Suprapubic skin (tissue), 4 donors: ENCODE measurements at regions not wholly inside any gene's neighbourhood (a gene's known extent, or its start where the extent isn't known, plus 50 kb on each side); places are given as distances from the start of the nearest gene placed in this dataset.
"Not testable (repeated sequence)": the region's sequence is repeated elsewhere in the genome, so short reads cannot be mapped to it uniquely, and the experiment has no call there.

Experiments
- DNase-seq, 2 donors: peaks; one replicate each; pipeline ENCODE4 v3.0.0-alpha.2; 2019; ENCODE audit warnings: low spot score in 2 of 2
- H3K27ac ChIP-seq: fragments of 200-600 bp; sonication (generic); one replicate; pipeline ENCODE4 v1.5.1; 2019
- H3K27me3 ChIP-seq: fragments of 200-600 bp; sonication (generic); one replicate; pipeline ENCODE4 v1.5.1; 2019
- H3K36me3 ChIP-seq: fragments of 200-600 bp; sonication (generic); one replicate; pipeline ENCODE4 v1.5.1; 2019
- H3K4me1 ChIP-seq: fragments of 200-600 bp; sonication (generic); one replicate; pipeline ENCODE4 v1.5.1; 2019
- H3K4me3 ChIP-seq: fragments of 200-600 bp; sonication (generic); one replicate; pipeline ENCODE4 v1.5.1; 2019; ENCODE audit warnings: mild to moderate bottlenecking
- H3K9me3 ChIP-seq: fragments of 200-600 bp; sonication (generic); one replicate; pipeline ENCODE4 v1.5.1; 2019
- EP300 ChIP-seq: sonication (generic); formaldehyde crosslinking; IDR thresholded peaks from one replicate; pipeline ENCODE4 v1.6.1; 2017; ENCODE audit warnings: antibody characterized with exemption
- POLR2A ChIP-seq, 2 donors: fragments of 450-650 bp; IDR thresholded peaks; one replicate each; pipeline ENCODE4 v1.6.1; 2017; ENCODE audit warnings: antibody characterized with exemption in 2 of 2, mild to moderate bottlenecking in 2 of 2, moderate library complexity in 2 of 2
- POLR2AphosphoS5 ChIP-seq, 3 donors: sonication (generic); formaldehyde crosslinking; IDR thresholded peaks; one replicate each; pipeline ENCODE4 v1.6.1; 2017; ENCODE audit warnings: antibody characterized with exemption in 3 of 3
- WGBS: methylation state at CpG from one replicate; pipeline ENCODE4 v1.1.5; 2018; 5-methylcytosine and 5-hydroxymethylcytosine counted together
- TF ChIP-seq, protein P1 (sequence below), 2 donors: fragments of 200-600 bp in 1 of 2; fragments of 450-650 bp in 1 of 2; sonication (generic) in 1 of 2; IDR thresholded peaks; one replicate each; pipeline ENCODE4 v1.5.1; 2016 to 2019; ENCODE audit warnings: antibody characterized with exemption in 2 of 2, mild to moderate bottlenecking in 1 of 2, moderate library complexity in 1 of 2

DNA sequence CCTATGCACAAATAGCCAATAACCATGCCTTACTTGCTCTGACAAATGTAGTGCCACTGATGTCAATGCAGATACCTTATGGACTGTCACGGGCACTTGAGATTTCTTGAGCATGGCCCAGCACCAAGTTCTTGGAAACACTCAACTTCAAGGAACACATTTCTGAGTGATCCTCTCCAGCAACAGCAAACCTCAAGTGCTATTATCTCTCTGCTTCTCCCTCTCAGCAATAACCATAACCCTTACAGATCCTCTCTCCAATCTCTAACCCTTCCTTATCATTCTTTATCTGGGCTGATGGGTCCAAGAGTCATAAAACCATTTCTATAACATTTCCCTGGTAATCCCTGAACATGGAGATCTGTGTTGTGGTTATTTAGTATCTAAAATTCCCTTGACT lies 266.9 kb upstream of the STXBP5 start:
- H3K36me3 ChIP-seq: no peaks in the 10 kb centered on the region
- no peaks in the 10 kb centered on the region for H3K9me3 ChIP-seq
- H3K4me3 ChIP-seq: no peak overlapping the region
- 92% methylated on average over 1 of the region's 1 CpG for WGBS
- no peaks in the 10 kb centered on the region for H3K27me3 ChIP-seq
- no peak overlapping the region for H3K27ac ChIP-seq
- H3K4me1 ChIP-seq: no peaks in the 10 kb centered on the region
- DNase-seq: no peak
- TF ChIP-seq POLR2AphosphoS5 (IDR thresholded peaks at IDR 0.05) (no peak), EP300 (no peak), POLR2A (IDR thresholded peaks at IDR 0.05) (no peak)
- TF ChIP-seq, protein P1, sequence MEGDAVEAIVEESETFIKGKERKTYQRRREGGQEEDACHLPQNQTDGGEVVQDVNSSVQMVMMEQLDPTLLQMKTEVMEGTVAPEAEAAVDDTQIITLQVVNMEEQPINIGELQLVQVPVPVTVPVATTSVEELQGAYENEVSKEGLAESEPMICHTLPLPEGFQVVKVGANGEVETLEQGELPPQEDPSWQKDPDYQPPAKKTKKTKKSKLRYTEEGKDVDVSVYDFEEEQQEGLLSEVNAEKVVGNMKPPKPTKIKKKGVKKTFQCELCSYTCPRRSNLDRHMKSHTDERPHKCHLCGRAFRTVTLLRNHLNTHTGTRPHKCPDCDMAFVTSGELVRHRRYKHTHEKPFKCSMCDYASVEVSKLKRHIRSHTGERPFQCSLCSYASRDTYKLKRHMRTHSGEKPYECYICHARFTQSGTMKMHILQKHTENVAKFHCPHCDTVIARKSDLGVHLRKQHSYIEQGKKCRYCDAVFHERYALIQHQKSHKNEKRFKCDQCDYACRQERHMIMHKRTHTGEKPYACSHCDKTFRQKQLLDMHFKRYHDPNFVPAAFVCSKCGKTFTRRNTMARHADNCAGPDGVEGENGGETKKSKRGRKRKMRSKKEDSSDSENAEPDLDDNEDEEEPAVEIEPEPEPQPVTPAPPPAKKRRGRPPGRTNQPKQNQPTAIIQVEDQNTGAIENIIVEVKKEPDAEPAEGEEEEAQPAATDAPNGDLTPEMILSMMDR (IDR thresholded peaks at IDR 0.05): no peak

GRCh38 chr6:146938266-146938665 lies 266.0 kb upstream of the STXBP5 start:
- WGBS: 50% methylated on average over 1 of the region's 1 CpG
- no peak overlapping the region for H3K27ac ChIP-seq
- no peaks in the 10 kb centered on the region for H3K9me3 ChIP-seq
- no peaks in the 10 kb centered on the region for H3K36me3 ChIP-seq
- no peaks in the 10 kb centered on the region for H3K4me1 ChIP-seq
- no peak overlapping the region for H3K4me3 ChIP-seq
- no peaks in the 10 kb centered on the region for H3K27me3 ChIP-seq
- no peak for DNase-seq
- no peak for TF ChIP-seq POLR2A (IDR thresholded peaks at IDR 0.05)
- no peak for TF ChIP-seq POLR2AphosphoS5 (IDR thresholded peaks at IDR 0.05)
- TF ChIP-seq, protein P1 (IDR thresholded peaks at IDR 0.05): no peak

DNA sequence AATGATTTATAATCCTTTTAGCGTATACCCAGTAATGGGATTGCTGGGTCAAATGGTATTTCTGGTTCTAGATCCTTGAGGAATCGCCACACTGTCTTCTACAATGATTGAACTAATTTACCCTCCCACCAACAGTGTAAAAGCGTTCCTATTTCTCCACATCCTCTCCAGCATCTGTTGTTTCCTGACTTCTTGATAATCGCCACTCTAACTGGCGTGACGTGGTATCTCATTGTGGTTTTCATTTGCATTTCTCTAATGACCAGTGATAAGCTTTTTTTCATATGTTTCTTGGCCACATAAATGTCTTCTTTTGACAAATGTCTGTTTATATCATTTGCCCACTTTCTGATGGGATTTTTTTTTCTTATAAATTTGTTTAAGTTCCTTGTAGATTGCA lies 264.8 kb upstream of the STXBP5 start:
- H3K9me3 ChIP-seq, H3K4me3 ChIP-seq, H3K27me3 ChIP-seq, H3K27ac ChIP-seq, H3K4me1 ChIP-seq, DNase-seq, H3K36me3 ChIP-seq: not testable (repeated sequence)
- WGBS: 84% methylated on average over 6 of the region's 6 CpGs

- no peak for DNase-seq
- no peak overlapping the region for H3K27ac ChIP-seq
- H3K27me3 ChIP-seq: no peaks in the 10 kb centered on the region
- no peaks in the 10 kb centered on the region for H3K36me3 ChIP-seq
- TF ChIP-seq POLR2AphosphoS5 (IDR thresholded peaks at IDR 0.05): no peak
- no peak for TF ChIP-seq POLR2A (IDR thresholded peaks at IDR 0.05)
- TF ChIP-seq, protein P1 (IDR thresholded peaks at IDR 0.05): no peak
- TF ChIP-seq EP300: no peak
- 85% methylated on average over 4 of the region's 4 CpGs for WGBS
- no peaks in the 10 kb centered on the region for H3K4me1 ChIP-seq
- no peaks in the 10 kb centered on the region for H3K9me3 ChIP-seq
- H3K4me3 ChIP-seq: no peak overlapping the region
These were observed 260.6 kb upstream of the STXBP5 start for GRCh38 chr6:146943664-146944063.

DNA sequence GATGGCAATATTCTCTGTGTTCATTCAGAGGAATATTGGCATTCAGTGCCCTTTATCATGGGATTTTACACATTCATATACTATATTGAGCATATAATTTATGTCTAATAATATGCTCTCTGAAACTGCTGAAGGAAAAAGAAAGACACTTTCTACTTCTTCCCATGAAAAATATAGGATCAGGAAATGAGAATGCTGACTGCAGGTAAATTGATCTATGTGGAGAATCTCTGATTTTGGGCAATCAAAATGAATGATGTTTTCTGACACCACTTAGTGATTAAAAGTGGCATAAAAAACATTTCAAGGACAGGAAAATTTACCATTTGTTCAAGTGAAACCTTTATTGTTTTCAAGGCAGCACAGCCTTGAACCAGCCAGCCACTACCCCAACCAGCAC lies 260.1 kb upstream of the STXBP5 start:
- no peak for DNase-seq

DNA sequence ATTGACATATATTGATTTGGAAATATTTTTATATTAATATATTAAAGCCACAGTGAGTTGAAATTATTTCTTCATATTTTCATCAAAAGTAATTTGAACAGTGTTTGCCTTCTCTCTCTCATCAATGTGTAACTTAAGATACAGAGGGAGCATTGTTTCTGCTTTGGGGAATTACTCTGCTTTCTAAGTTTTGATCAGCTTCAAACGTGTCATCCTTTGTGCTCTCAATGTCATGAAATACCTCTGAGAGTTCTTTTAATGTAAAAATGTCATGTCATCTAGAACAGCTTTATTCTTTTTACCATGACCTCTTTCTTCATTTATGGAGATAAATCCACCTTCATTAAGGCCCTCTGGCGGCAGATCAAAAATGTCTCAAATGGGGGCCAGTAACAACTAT lies 259.4 kb upstream of the STXBP5 start:
- Histone ChIP-seq H3K4me1 (no peaks in the 10 kb centered on the region), H3K4me3 (no peak overlapping the region), H3K36me3 (no peaks in the 10 kb centered on the region), H3K27me3 (no peaks in the 10 kb centered on the region), H3K27ac (no peak overlapping the region), H3K9me3 (no peaks in the 10 kb centered on the region)
- WGBS: 71% methylated on average over 2 of the region's 2 CpGs
- DNase-seq: no peak
- no peak for TF ChIP-seq EP300
- TF ChIP-seq POLR2AphosphoS5 (IDR thresholded peaks at IDR 0.05): no peak
- TF ChIP-seq POLR2A (IDR thresholded peaks at IDR 0.05): no peak
- TF ChIP-seq, protein P1 (IDR thresholded peaks at IDR 0.05): no peak

More for the DNA sequence above, 260.1 kb upstream of the STXBP5 start:
- Histone ChIP-seq H3K27ac (no peak overlapping the region), H3K4me1 (no peaks in the 10 kb centered on the region), H3K27me3 (no peaks in the 10 kb centered on the region), H3K4me3 (no peak overlapping the region), H3K9me3 (no peaks in the 10 kb centered on the region), H3K36me3 (no peaks in the 10 kb centered on the region)
- TF ChIP-seq POLR2A (IDR thresholded peaks at IDR 0.05): no peak
- TF ChIP-seq POLR2AphosphoS5 (IDR thresholded peaks at IDR 0.05): no peak
- no peak for TF ChIP-seq EP300
- TF ChIP-seq, protein P1 (IDR thresholded peaks at IDR 0.05): no peak
